PFSK-1 (cell line): ENCODE measurements at regions not wholly inside any gene's neighbourhood (a gene's known extent, or its start where the extent isn't known, plus 50 kb on each side); places are given as distances from the start of the nearest gene placed in this dataset.

Experiments
- FOXP2 ChIP-seq: optimal IDR thresholded peaks from 2 replicates; pipeline ENCODE3; 2011; ENCODE audit warnings: borderline replicate concordance, control low read depth, inconsistent platforms; ENCODE audit not compliant: insufficient read depth; ENCODE audit errors: extremely low read length, extremely low read depth
- POLR2AphosphoS5 ChIP-seq: IDR thresholded peaks from 2 replicates; pipeline ENCODE4 v1.6.1; 2012; ENCODE audit warnings: low read depth, mild to moderate bottlenecking, control low read depth, low read length, moderate library complexity
- SIN3A ChIP-seq: IDR thresholded peaks from 2 replicates; pipeline ENCODE4 v1.6.1; 2012; ENCODE audit warnings: mild to moderate bottlenecking, low read length, moderate library complexity, borderline replicate concordance; ENCODE audit not compliant: insufficient read depth
- TAF1 ChIP-seq: IDR thresholded peaks from 2 replicates; pipeline ENCODE4 v1.6.1; 2012; ENCODE audit warnings: low read length, control low read depth, borderline replicate concordance; ENCODE audit not compliant: insufficient read depth
- TF ChIP-seq, protein P1 (sequence below), 2 experiments: IDR thresholded peaks; 2 replicates each; pipeline versions ENCODE4 v1.6.1 to v1.8.0; 2011 to 2012; ENCODE audit warnings: low read depth in 2 of 2, low read length in 2 of 2, control low read depth in 1 of 2, inconsistent platforms in 1 of 2, mild to moderate bottlenecking in 1 of 2, moderate library complexity in 1 of 2; ENCODE audit not compliant: insufficient read depth in 1 of 2

DNA sequence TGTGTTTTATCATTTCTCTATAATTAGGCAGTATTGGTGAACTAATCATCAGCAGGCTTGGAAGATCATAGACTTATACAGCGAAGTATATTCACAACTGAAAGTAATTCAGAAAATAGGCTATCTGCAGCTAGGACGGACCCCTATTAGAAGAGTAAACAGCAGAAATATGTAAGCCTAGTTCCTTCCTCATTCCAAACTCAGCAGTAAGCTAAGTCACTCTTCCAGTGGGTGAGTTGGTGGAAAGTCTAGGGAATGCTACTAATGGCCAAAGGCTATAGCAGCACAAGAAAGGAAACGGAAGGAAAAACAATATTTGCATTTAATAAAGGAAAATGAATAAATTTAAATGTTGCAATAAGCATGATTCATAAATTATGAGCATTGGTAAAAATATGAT is 918.1 kb upstream of the TMPRSS15 start:
- no peak for TF ChIP-seq TAF1
- TF ChIP-seq, protein P1, sequence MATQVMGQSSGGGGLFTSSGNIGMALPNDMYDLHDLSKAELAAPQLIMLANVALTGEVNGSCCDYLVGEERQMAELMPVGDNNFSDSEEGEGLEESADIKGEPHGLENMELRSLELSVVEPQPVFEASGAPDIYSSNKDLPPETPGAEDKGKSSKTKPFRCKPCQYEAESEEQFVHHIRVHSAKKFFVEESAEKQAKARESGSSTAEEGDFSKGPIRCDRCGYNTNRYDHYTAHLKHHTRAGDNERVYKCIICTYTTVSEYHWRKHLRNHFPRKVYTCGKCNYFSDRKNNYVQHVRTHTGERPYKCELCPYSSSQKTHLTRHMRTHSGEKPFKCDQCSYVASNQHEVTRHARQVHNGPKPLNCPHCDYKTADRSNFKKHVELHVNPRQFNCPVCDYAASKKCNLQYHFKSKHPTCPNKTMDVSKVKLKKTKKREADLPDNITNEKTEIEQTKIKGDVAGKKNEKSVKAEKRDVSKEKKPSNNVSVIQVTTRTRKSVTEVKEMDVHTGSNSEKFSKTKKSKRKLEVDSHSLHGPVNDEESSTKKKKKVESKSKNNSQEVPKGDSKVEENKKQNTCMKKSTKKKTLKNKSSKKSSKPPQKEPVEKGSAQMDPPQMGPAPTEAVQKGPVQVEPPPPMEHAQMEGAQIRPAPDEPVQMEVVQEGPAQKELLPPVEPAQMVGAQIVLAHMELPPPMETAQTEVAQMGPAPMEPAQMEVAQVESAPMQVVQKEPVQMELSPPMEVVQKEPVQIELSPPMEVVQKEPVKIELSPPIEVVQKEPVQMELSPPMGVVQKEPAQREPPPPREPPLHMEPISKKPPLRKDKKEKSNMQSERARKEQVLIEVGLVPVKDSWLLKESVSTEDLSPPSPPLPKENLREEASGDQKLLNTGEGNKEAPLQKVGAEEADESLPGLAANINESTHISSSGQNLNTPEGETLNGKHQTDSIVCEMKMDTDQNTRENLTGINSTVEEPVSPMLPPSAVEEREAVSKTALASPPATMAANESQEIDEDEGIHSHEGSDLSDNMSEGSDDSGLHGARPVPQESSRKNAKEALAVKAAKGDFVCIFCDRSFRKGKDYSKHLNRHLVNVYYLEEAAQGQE (IDR thresholded peaks at IDR 0.05; ENCODE audit: insufficient read depth in 1 of 2, low read depth in 2 of 2, low read length in 2 of 2): no peak
- no peak for TF ChIP-seq FOXP2
- TF ChIP-seq SIN3A: no peak

DNA sequence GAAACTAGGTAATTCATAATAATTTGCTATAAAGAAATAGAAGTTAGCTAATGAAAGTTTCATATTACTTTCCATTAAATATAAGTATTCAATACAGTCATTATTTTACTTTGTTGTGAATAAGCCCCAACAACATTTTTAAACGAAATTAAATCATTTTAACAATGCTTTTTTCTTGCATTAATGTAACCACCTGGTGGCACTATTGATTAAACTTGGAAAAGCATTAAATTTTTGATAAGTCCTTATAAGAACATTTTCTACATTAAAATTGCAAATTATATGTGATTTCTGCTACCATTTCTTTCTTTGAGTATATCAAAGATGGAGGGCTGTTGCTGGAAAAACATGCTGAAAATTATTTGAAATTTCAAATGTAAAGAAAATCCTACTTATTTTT is 918.8 kb upstream of the TMPRSS15 start:
- TF ChIP-seq TAF1 (no peak), FOXP2 (no peak), SIN3A (no peak), POLR2AphosphoS5 (no peak)
- TF ChIP-seq, protein P1 (IDR thresholded peaks at IDR 0.05; ENCODE audit: insufficient read depth in 1 of 2, low read depth in 2 of 2, low read length in 2 of 2): no peak

DNA sequence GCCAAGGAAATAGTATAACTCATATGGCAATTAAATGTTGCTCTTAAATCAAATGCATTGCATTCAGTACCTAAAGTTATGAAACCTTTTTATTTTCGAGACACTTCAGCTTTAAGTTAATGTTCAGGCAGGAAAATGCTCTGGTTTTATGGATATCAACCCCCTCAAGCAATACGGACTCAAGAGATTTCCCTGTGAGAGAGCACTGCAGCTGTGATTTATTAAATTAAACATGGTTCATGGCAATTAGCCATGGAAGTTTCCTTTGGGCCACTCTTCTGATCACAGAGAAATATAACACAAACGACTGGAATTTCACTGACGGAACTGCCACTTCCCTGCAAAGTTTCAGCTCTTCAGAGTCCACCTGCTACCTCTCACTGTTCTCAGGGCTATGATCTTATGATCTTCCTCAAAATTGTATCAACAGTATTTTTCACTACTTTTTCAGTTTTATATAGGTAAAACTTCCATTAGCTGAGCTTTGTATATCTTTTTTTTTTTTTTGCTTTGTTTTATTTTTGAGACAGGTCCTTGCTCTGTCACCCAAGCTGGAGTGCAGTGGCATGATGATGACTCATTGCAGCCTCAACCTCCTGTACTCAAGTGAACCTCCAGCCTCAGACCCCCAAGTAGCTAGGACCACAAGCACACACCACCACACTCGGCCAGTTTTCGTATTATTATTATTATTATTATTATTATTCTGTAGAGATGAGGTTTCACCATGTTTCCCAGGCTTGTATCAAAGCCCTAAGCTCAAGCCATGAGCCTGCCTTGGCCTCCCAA is 923.1 kb upstream of the TMPRSS15 start:
- TF ChIP-seq SIN3A: no peak
- no peak for TF ChIP-seq POLR2AphosphoS5
- TF ChIP-seq TAF1: no peak
- TF ChIP-seq, protein P1 (IDR thresholded peaks at IDR 0.05; ENCODE audit: insufficient read depth in 1 of 2, low read depth in 2 of 2, low read length in 2 of 2): no peak
- TF ChIP-seq FOXP2: no peak

DNA sequence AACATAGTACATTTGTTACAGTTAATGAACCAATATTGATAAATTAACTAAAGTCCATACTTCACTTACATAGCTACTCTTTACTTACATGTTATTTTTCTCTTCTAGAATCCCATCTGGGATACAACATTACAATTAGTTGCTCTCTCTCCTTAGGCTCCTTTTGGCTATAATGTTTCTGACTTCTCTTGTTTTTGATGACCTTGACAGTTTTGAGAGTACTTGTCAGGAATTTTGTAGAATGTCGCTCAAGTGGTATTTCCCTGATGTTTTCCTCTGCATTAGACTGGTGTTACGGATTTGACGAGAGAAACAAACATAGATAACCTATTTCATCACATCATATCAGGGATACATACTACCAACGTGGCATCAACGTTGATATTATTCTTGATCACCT is 925.4 kb upstream of the TMPRSS15 start:
- TF ChIP-seq FOXP2 (no peak), TAF1 (no peak), SIN3A (no peak), POLR2AphosphoS5 (no peak)
- TF ChIP-seq, protein P1 (IDR thresholded peaks at IDR 0.05; ENCODE audit: insufficient read depth in 1 of 2, low read depth in 2 of 2, low read length in 2 of 2): no peak

DNA sequence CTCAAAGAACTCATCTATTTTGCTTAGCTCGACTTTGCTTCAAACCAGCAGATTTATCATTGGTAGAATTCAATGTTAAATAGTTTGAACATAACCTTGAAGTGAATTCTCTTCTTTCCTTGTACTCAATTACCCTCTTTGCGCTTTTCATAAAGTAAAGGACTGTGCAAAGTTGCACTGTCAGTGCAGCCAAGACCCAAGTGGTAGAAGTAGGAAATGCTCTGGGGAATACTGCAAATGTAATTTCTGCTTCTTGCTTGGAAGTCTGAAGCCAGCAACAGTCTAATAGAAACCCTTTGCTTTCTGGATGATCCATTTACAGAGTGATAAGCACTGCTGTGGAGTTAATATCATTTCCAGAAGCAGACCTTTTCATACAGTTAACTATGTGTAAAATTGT is 936.7 kb upstream of the TMPRSS15 start:
- TF ChIP-seq FOXP2 (no peak), POLR2AphosphoS5 (no peak), TAF1 (no peak), SIN3A (no peak)
- TF ChIP-seq, protein P1 (IDR thresholded peaks at IDR 0.05; ENCODE audit: insufficient read depth in 1 of 2, low read depth in 2 of 2, low read length in 2 of 2): no peak
